Thyroid gland (tissue), 4 donors: ENCODE measurements at regions not wholly inside any gene's neighbourhood (a gene's known extent, or its start where the extent isn't known, plus 50 kb on each side); places are given as distances from the start of the nearest gene placed in this dataset.

ENCODE experiments used
- DNase-seq, 2 donors: peaks; one replicate each; pipeline ENCODE4 v3.0.0-alpha.2; 2019
- H3K27ac ChIP-seq, 3 donors: fragments of 200-600 bp; sonication (generic); 1 replicate in 2 of 3; 2 replicates in 1 of 3; pipeline ENCODE4 v1.5.1; 2016 to 2019; ENCODE audit warnings: mild to moderate bottlenecking in 1 of 3, moderate library complexity in 1 of 3
- H3K27me3 ChIP-seq: fragments of 200-600 bp; sonication (generic); one replicate; pipeline ENCODE4 v1.5.1; 2019
- H3K36me3 ChIP-seq, 2 donors: fragments of 200-600 bp; sonication (generic); one replicate each; pipeline ENCODE4 v1.5.1; 2016 to 2019
- H3K4me1 ChIP-seq, 2 donors: fragments of 200-600 bp; sonication (generic); one replicate each; pipeline ENCODE4 v1.5.1; 2017 to 2019
- H3K4me3 ChIP-seq, 3 donors: fragments of 200-600 bp; sonication (generic); replicated peaks in 1 of 3; 1 replicate in 2 of 3; 2 replicates in 1 of 3; pipeline ENCODE4 v1.5.1; 2016; ENCODE audit warnings: mild to moderate bottlenecking in 1 of 3
- H3K9me3 ChIP-seq: fragments of 200-600 bp; sonication (generic); one replicate; pipeline ENCODE4 v1.5.1; 2017
- CTCF ChIP-seq, 6 experiments: fragments of 200-600 bp in 3 of 6; fragments of 450-650 bp in 3 of 6; sonication (generic) in 3 of 6; IDR thresholded peaks; one replicate each; pipeline ENCODE4 v1.5.1; 2016 to 2019; ENCODE audit warnings: antibody characterized with exemption in 6 of 6, mild to moderate bottlenecking in 2 of 6, inconsistent platforms in 1 of 6, moderate library complexity in 1 of 6
- POLR2A ChIP-seq, 2 donors: fragments of 450-650 bp; IDR thresholded peaks; one replicate each; pipeline ENCODE4 v1.6.1; 2017; ENCODE audit warnings: antibody characterized with exemption in 2 of 2, mild to moderate bottlenecking in 2 of 2, moderate library complexity in 1 of 2
- WGBS, 2 donors: methylation state at CpG; one replicate each; pipeline ENCODE4 v1.1.5; 2017; 5-methylcytosine and 5-hydroxymethylcytosine counted together
- intact Hi-C: fragments of 100-400 bp; cut with DNase I; formaldehyde crosslinking; loops from one replicate; pipeline ENCODE4 v1.15.1; 2023

- Histone ChIP-seq H3K9me3 (no peaks in the 10 kb centered on the region), H3K36me3 (no peaks in the 10 kb centered on the region), H3K4me3 (no peak overlapping the region), H3K27ac (no peak overlapping the region), H3K4me1 (no peaks in the 10 kb centered on the region), H3K27me3 (no peaks in the 10 kb centered on the region)
- WGBS, 2 donors: 86 to 93% methylated on average over 2 of the region's 2 CpGs
- intact Hi-C loops: no loop called here
- TF ChIP-seq CTCF (IDR thresholded peaks at IDR 0.05) (no peak), POLR2A (IDR thresholded peaks at IDR 0.05) (no peak)
- no peak for DNase-seq
These were observed 95.1 kb upstream of the ZPLD1 start for GRCh38 chr3:102339671-102340070.

- no peak overlapping the region for H3K27ac ChIP-seq
- DNase-seq: no peak
- TF ChIP-seq CTCF (IDR thresholded peaks at IDR 0.05) (no peak), POLR2A (IDR thresholded peaks at IDR 0.05) (no peak)
- H3K4me1 ChIP-seq: no peaks in the 10 kb centered on the region
- H3K9me3 ChIP-seq: no peaks in the 10 kb centered on the region
- no peak overlapping the region for H3K4me3 ChIP-seq
- intact Hi-C loops: no loop called here
- H3K27me3 ChIP-seq: no peaks in the 10 kb centered on the region
- no peaks in the 10 kb centered on the region for H3K36me3 ChIP-seq
These were observed 87.9 kb upstream of the ZPLD1 start for GRCh38 chr3:102346897-102347296.

- intact Hi-C loops: no loop called here
- H3K9me3 ChIP-seq: no peaks in the 10 kb centered on the region
- no peaks in the 10 kb centered on the region for H3K36me3 ChIP-seq
- H3K27ac ChIP-seq: no peak overlapping the region
- 85 to 93% methylated on average over 2 of the region's 2 CpGs for WGBS, 2 donors
- no peaks in the 10 kb centered on the region for H3K4me1 ChIP-seq
- TF ChIP-seq CTCF (IDR thresholded peaks at IDR 0.05) (no peak), POLR2A (IDR thresholded peaks at IDR 0.05) (no peak)
- no peak for DNase-seq
- H3K4me3 ChIP-seq: no peak overlapping the region
- no peaks in the 10 kb centered on the region for H3K27me3 ChIP-seq
These were observed 85.9 kb upstream of the ZPLD1 start for GRCh38 chr3:102348904-102349303.

- no peak overlapping the region for H3K4me3 ChIP-seq
- H3K36me3 ChIP-seq: no peaks in the 10 kb centered on the region
- no peaks in the 10 kb centered on the region for H3K4me1 ChIP-seq
- no peaks in the 10 kb centered on the region for H3K27me3 ChIP-seq
- 74 to 88% methylated on average over 4 of the region's 4 CpGs for WGBS, 2 donors
- TF ChIP-seq POLR2A (IDR thresholded peaks at IDR 0.05) (no peak), CTCF (IDR thresholded peaks at IDR 0.05) (no peak)
- no peak for DNase-seq
- intact Hi-C loops: no loop called here
- no peak overlapping the region for H3K27ac ChIP-seq
- no peaks in the 10 kb centered on the region for H3K9me3 ChIP-seq
These were observed 81.7 kb upstream of the ZPLD1 start for GRCh38 chr3:102353148-102353547.

- intact Hi-C loops: no loop called here
- WGBS, 2 donors: 85 to 93% methylated on average over 1 of the region's 1 CpG
- TF ChIP-seq CTCF (IDR thresholded peaks at IDR 0.05): no peak
- no peak for TF ChIP-seq POLR2A (IDR thresholded peaks at IDR 0.05)
These were observed 81.0 kb upstream of the ZPLD1 start for GRCh38 chr3:102353805-102354204.

More at GRCh38 chr3:102353805-102354204, 81.0 kb upstream of the ZPLD1 start:
- Histone ChIP-seq H3K36me3 (no peaks in the 10 kb centered on the region), H3K4me1 (no peaks in the 10 kb centered on the region), H3K9me3 (no peaks in the 10 kb centered on the region), H3K4me3 (no peak overlapping the region), H3K27me3 (no peaks in the 10 kb centered on the region), H3K27ac (no peak overlapping the region)
- DNase-seq: no peak
